NT2/D1 (cell line): ENCODE measurements at regions not wholly inside any gene's neighbourhood (a gene's known extent, or its start where the extent isn't known, plus 50 kb on each side); places are given as distances from the start of the nearest gene placed in this dataset.

Source experiments
- DNase-seq: peaks from one replicate; pipeline ENCODE4 v3.0.0-alpha.2; 2011; ENCODE audit warnings: low read depth, low spot score
- H3K27me3 ChIP-seq: 2 replicates; pipeline ENCODE4 v1.6.0; 2011; ENCODE audit warnings: mild to moderate bottlenecking; ENCODE audit not compliant: insufficient read length, insufficient read depth
- H3K36me3 ChIP-seq: 2 replicates; pipeline ENCODE4 v1.6.1; 2011; ENCODE audit warnings: mild to moderate bottlenecking, low read length, mixed read lengths; ENCODE audit not compliant: insufficient read depth, insufficient read length
- H3K4me1 ChIP-seq: 2 replicates; pipeline ENCODE4 v1.5.1; 2011; ENCODE audit not compliant: insufficient read depth, insufficient read length
- H3K4me3 ChIP-seq: 2 replicates; pipeline ENCODE4 v1.5.1; 2011; ENCODE audit warnings: low read depth; ENCODE audit not compliant: insufficient read length
- H3K9ac ChIP-seq: 2 replicates; pipeline ENCODE4 v1.6.0; 2011; ENCODE audit warnings: low read depth; ENCODE audit not compliant: insufficient read length
- H3K9me3 ChIP-seq: 2 replicates; pipeline ENCODE4 v1.5.1; 2011; ENCODE audit warnings: mild to moderate bottlenecking, low read length; ENCODE audit not compliant: insufficient read depth
- SUZ12 ChIP-seq: IDR thresholded peaks from 2 replicates; pipeline ENCODE4 v1.6.1; 2011; ENCODE audit not compliant: insufficient read length, insufficient read depth; ENCODE audit errors: extremely low read depth
- YY1 ChIP-seq: IDR thresholded peaks from 2 replicates; pipeline ENCODE4 v1.6.1; 2011; ENCODE audit not compliant: insufficient read length, insufficient read depth
- ZNF274 ChIP-seq: IDR thresholded peaks from 2 replicates; pipeline ENCODE4 v1.6.1; 2011; ENCODE audit warnings: mild to moderate bottlenecking, low read depth, low read length

DNA sequence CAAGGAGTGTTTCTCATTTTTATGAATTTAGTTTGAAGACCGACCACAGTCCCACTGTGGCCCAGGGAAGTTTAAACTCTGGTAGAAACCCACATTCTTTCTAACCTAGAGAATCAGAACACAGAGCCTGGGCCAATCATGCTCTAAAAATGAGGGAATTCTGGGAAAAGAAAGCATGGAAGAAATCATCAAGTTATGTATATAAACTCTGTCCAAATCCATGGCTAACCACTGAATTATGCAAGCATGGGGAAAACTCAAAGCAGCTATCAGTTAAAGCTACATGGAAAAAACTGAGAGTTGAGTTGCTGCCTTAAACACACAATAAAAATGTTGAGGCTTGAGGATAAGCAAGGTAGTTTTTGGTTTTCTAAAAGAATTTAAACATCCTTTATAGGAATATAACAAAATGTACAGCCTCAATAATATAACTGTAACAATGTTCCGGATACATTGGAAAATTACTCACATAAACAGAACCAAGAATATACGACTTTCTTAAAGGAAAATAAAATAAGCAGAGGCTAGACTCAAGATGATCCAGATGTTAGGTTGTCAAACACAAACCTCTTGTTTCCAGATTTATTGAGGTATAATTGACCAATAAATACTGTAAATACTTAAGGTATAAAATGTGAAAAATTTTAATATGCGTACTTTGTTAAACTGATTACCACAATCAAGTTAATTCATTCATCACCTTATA is 311.2 kb upstream of the GNAI1 start:
- Histone ChIP-seq H3K36me3 (no peaks in the 10 kb centered on the region), H3K27me3 (no peaks in the 10 kb centered on the region), H3K4me1 (no peaks in the 10 kb centered on the region), H3K4me3 (no peak overlapping the region), H3K9ac (no peak overlapping the region), H3K9me3 (no peaks in the 10 kb centered on the region)
- TF ChIP-seq SUZ12 (no peak), YY1 (no peak), ZNF274 (no peak)
- no peak for DNase-seq

DNA sequence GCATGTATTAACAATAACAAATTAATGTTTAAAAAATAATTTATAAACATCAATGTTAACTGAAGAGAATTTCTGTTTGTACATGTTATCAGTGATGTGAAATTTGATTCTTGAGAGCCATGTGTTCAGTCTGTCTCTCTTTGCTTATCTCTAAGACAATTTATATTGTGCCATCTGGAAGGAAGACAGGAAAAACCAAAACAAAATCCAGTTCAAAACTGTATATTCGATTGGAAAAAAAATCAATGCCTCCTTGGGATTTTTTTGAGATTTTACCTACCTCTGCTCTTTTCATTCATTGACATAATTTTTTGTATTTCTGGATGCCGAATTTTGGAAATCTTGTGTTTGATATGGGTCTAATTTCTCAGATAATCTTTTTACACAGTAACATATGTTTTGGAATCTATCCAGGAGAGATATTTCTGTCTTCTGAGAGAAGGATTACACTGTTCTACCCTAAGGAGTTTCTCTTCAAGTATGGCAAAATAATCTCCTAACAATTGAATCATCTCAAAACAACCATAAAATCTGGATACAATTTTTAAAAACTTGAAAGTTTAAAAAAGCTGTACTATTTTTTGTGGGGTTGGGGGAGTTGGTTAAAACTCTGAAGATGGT is 311.9 kb upstream of the GNAI1 start:
- Histone ChIP-seq H3K27me3 (no peaks in the 10 kb centered on the region), H3K9ac (no peak overlapping the region)
- no peak for DNase-seq

GRCh38 chr7:79820387-79820786 is 314.2 kb upstream of the GNAI1 start:
- DNase-seq: no peak
- Histone ChIP-seq H3K36me3 (no peaks in the 10 kb centered on the region), H3K4me1 (no peaks in the 10 kb centered on the region), H3K9me3 (no peaks in the 10 kb centered on the region), H3K9ac (no peak overlapping the region), H3K27me3 (no peaks in the 10 kb centered on the region), H3K4me3 (no peak overlapping the region)
- TF ChIP-seq SUZ12 (no peak), ZNF274 (no peak), YY1 (no peak)

More for the DNA sequence above, 311.9 kb upstream of the GNAI1 start:
- Histone ChIP-seq H3K9me3 (no peaks in the 10 kb centered on the region), H3K4me3 (no peak overlapping the region), H3K4me1 (no peaks in the 10 kb centered on the region), H3K36me3 (no peaks in the 10 kb centered on the region)
- TF ChIP-seq YY1: no peak
- TF ChIP-seq ZNF274: no peak
- no peak for TF ChIP-seq SUZ12

- no peak overlapping the region for H3K9ac ChIP-seq
- TF ChIP-seq YY1 (no peak), SUZ12 (no peak), ZNF274 (no peak)
- no peaks in the 10 kb centered on the region for H3K9me3 ChIP-seq
- H3K4me1 ChIP-seq: no peaks in the 10 kb centered on the region
- H3K36me3 ChIP-seq: no peaks in the 10 kb centered on the region
- no peaks in the 10 kb centered on the region for H3K27me3 ChIP-seq
- H3K4me3 ChIP-seq: no peak overlapping the region
- no peak for DNase-seq
These were observed 323.7 kb upstream of the GNAI1 start for GRCh38 chr7:79810916-79811315.

DNA sequence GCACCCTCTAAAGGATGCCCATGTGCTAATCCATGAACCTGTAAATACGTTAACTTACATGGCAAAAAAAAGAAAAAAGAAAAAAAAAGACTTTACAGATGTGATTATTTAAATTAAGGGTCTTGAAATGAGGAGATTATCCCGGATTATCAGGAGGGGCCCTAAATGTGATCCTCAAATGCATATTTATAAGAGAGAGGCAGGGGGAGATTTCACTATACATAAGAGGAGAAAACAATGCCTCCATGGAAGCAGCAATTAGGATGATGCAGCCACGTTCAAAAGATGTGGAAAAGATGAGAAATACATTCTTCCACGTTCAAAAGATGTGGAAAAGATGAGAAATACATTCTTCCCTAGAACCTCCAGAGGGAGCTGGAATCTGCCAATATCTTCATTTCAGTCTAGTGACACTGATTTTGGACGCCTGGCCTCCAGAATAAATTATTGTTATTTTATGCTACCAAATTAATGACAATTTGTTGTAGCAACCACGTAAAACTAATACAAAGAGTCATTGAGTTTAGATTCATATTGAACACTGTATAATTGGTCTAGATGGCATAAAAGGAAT is 328.4 kb upstream of the GNAI1 start:
- no peaks in the 10 kb centered on the region for H3K9me3 ChIP-seq
- no peak for DNase-seq
- H3K4me3 ChIP-seq: no peak overlapping the region
- no peaks in the 10 kb centered on the region for H3K27me3 ChIP-seq
- H3K4me1 ChIP-seq: no peaks in the 10 kb centered on the region
- no peak for TF ChIP-seq SUZ12
- TF ChIP-seq ZNF274: no peak
- no peak for TF ChIP-seq YY1
- H3K9ac ChIP-seq: no peak overlapping the region
- no peaks in the 10 kb centered on the region for H3K36me3 ChIP-seq

GRCh38 chr7:79790656-79791262 is 337.3 kb upstream of the MAGI2 start:
- Histone ChIP-seq H3K9ac (no peak overlapping the region), H3K27me3 (no peaks in the 10 kb centered on the region), H3K36me3 (no peaks in the 10 kb centered on the region), H3K4me1 (no peaks in the 10 kb centered on the region), H3K9me3 (no peaks in the 10 kb centered on the region), H3K4me3 (no peak overlapping the region)
- no peak for DNase-seq
- TF ChIP-seq YY1 (no peak), SUZ12 (no peak), ZNF274 (no peak)

DNA sequence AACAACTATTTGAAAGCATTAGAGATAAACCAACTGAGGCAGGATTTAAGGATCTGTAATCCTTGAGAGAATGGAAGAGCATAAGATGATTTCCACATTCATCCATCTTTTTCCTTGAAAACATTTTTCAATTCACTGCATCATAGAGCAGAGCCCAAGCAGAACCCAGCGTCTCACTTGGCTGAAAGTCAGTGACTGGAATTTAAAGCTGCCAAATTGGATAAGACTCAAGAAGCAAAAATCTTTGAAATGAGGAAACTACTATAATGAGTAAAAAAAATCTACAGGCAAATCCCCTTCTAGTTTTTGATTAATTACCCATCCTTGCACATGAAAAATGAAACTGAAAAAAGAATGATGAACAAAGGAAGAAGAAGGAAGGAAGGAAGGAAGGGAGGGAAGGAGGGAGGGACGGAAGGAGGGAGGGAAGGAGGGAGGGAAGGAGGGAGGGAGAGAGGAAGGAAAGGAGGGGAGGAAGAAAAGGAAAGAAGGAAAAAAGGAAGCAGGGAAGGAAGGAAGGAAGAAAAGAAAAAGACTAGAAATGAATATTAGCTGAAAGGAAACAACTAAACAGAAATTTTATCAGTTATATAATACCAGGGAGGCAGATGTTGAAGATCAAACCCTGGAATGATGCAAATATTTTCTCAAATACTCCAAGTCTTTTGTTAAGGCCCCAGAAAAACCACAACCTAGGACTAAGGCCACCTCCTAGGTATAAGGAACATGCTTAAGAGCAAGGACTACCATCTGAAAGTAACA is 336.3 kb upstream of the MAGI2 start:
- Histone ChIP-seq H3K4me3 (no peak overlapping the region), H3K36me3 (no peaks in the 10 kb centered on the region), H3K27me3 (no peaks in the 10 kb centered on the region), H3K9ac (no peak overlapping the region), H3K9me3 (no peaks in the 10 kb centered on the region), H3K4me1 (no peaks in the 10 kb centered on the region)
- DNase-seq: no peak
- TF ChIP-seq SUZ12 (no peak), YY1 (no peak), ZNF274 (no peak)
